HG03108 (cell line): ENCODE measurements at regions not wholly inside any gene's neighbourhood (a gene's known extent, or its start where the extent isn't known, plus 50 kb on each side); places are given as distances from the start of the nearest gene placed in this dataset.
"Not testable (repeated sequence)": the region's sequence is repeated elsewhere in the genome, so short reads cannot be mapped to it uniquely, and the experiment has no call there.

ENCODE experiments used
- ATAC-seq: cut with Tn5 transposase; IDR thresholded peaks from one replicate; pipeline ENCODE4 v1.9.1; 2021; ENCODE audit warnings: moderate library complexity; ENCODE audit not compliant: unreplicated experiment

DNA sequence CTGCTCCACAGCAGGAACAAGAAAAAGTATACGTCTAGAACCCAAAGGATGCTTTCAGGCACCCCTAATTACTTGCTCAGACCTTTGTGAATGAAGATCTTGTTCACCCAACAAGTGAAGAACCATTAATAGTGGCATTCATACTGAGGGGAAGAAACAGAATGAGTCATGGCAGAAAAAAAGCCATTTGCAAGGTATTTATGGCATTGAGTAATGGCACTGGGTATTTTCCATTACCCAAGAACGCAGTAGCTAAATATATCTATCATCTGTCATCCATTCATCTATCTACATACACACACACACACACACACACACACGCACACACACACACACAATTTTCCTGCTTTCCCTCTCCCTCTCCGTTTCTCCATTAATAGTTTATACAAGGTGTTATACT, 56.4 kb upstream of the XIRP2 start:
- ATAC-seq = no peak

DNA sequence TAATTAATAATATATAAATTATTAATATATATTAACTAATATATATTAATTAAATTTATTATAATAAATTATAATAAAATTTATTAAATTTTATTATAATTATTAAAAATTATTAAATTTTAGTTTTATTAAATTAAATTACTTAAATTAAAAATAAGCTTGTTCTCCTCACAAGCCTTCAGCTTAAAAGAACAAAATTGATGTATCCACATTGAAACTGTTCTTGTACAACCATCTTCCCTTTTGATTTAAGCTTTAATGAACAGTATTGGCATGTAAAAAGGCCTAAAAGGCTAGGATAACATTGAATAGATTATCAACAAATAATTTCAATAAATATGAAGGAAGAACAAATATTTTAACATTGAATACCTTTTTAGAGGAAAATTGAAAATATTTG, 62.4 kb upstream of the XIRP2 start:
- no peak for ATAC-seq

DNA sequence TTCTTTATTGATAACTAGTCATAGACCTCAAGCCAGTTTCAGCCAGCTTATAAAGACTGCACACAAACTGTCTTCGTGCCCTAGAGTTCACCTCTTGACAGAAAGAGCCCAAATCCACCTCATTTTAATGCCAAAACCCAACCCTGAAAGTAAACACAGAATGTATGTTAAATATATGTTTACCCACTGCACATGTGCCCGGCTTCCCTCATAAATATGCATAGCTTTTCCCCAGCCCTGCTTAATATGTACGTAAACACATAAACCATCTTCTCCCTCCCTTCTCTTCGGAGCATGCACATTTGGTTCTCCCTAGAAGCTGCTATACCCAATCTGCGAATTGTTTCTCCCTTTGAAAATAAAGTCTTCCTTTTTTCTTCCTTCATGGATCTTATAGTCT, 73.9 kb upstream of the XIRP2 start:
- ATAC-seq = no peak

DNA sequence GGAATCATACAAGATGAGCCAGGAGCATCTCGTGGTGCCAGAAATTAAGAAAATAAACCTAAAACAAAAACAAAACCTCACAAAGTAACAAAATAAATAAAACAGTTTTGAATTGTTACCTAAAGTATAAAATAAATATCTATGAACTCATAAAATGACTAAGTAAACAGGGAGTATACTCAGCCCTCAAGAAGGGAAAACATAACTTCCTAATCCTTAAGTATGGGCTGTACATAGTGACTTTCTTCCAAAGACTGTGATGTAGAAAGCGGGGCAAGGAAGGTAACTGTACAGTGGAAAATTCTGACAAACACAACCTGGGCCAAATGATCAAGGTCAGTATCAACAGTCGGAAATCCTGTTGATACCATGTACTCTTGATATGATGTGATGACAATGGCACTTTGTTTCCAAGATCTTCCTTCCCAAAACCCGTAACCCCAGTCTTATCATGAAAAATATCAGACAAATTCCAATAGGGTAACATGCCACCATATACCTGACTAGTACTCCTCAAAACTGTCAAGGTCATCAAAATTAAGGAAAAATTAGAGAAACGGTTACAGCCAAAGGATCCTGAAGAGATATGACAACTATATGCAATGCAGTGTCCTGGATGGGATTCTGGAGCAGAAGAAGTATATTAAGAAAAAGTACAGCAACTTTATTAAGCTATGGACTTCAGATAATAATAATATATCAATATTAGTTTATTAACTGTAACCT, 76.0 kb upstream of the XIRP2 start:
- no peak for ATAC-seq

DNA sequence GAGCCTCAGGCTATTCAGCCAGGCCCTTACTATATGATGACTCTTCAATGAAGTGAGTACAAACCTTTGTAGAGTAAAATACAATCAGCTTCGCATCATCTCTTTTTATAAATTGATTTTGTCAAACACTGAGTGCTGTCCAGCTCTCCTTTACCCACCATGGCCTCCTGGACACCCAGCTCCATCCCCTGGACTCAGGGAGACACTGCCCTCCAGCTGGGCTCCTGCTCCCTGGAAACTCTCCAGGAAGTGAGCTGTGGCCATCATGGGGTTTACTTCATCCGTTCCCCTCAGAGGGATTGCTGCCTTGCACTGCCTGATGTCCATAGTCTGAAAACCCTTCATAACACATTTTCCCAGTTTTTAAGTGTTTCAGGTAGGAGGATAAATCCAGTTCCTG, 82.5 kb upstream of the XIRP2 start:
- ATAC-seq = no peak

DNA sequence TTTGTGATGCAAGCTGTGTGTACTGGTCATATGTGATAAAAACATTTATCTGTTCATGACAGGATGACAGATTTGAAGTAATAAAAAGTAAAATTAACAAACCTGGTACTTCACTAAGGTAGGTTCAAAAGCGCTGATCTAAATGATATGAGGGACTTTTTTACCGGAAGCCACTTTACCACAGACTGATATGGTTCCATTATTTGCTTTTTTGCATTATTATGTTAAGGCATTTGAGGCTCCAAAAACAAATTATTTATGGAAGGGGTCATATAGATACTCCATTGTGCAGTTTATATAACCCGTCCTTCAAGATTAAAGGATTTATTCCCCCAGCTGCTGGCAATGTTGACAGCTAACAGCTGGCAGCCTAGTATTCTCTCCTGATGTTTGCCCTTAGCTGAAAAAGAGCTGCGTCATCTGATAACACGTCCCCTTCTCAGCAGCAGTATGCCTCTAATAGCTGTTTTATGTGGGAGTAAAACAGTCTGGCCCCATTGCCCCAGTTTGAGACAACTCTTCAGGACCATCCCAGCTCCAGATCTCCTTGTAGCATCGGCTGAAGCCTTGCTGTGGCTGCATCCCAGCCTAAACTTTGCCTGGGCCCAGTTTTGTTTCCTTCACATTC, 84.8 kb upstream of the XIRP2 start:
- no peak for ATAC-seq

DNA sequence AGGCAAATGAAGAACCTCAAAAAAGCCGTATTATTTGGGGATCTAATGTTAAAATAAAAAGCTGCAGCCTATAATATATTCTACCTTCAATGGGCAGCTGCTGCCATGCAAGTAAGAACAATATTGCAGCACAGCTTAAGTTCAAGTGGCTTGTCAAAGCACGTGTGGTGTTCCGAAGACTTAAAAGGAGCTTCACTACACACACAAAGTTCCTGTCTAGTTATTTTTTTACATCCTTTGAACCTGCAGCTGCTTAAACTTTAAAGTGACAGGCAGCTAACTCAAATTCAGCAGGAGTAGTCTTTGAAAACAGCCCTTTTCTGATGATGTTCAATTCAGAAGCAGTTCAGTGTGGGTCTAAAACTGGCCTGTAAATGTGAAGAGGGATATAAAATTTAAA, 85.8 kb upstream of the XIRP2 start:
- no peak for ATAC-seq

DNA sequence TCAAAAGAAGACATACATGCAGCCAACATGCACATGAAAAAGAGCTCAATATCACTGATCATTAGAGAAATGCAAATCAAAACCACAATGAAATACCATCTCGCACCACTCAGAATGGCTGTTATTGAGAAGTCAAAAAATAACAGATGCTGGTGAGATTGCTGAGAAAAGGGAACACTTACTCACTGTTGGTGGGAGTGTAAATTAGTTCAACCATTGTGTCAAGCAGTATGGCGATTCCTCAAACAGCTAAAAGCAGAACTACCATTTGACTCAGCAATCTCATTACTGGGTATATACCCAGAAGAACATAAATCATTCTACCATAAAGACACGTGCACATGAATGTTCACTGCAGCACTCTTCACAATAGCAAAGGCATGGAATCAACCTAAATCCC, 95.5 kb upstream of the XIRP2 start:
- no peak for ATAC-seq

DNA sequence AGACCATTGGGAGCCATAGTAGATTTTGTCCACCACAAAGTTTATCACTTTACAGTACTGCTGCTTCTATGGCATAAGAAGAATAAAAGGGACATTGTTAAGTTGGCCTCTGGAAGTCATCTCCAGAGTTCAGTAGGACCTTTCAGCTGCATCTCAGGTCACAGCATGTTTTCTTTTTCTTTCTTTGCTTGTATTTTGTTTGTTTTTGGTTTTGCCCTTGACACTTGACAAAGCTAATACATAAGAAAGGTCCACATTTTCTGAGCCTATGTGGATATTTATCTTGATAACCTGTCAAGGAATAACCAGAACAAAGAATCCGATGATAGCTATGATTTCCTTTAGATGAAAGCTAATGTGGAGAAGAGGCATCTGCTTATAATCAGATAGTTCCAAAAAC, 101.6 kb upstream of the XIRP2 start:
- ATAC-seq = no peak

DNA sequence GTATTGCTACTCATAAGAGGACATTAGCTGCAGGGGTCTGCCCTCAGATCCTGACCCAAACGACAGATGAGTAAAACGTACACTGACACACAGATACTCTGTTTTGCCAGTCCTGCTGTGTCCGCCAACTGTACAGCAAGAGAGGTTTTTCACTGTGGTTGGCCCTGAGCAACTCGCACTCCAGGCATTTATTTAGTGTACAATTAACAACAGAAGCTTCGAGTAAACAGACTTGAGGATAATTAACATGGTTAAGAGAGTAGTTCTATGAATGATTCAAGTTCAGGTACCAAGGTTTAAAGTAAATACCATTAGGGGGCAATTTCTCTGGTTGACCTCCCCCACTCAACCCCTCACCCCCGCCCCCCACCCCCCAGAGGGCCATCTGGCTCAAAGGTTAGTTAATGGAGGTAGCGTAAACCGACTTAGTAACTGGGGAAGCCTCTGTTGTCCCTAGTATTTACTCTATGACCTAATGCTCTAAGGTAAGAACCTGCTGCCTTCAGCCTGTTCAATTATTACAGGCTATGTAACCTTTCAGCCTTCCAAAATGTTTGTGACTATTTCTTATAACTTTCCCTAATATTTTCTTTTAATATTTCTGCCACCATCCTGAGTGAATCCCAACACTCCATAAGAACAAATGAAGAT, 103.9 kb upstream of the XIRP2 start:
- no peak for ATAC-seq

DNA sequence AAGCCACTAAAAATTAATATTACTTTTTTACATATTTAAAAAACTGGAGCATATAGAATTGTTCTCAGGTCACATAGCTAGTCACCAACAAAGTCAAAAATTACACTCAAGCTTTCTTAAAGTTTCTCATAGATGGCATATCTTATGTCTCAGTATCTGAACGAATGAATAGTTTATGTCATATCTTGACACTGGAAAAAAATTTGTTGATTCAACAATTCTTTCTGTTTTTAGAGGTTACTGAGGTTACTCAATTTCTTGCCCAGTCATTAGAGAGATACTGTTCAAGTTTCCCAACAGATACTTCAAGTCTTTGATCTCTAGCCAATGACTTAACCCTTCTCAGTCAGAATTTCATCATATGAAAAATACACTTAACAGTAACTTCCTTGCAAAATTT, 113.1 kb upstream of the XIRP2 start:
- ATAC-seq = no peak

DNA sequence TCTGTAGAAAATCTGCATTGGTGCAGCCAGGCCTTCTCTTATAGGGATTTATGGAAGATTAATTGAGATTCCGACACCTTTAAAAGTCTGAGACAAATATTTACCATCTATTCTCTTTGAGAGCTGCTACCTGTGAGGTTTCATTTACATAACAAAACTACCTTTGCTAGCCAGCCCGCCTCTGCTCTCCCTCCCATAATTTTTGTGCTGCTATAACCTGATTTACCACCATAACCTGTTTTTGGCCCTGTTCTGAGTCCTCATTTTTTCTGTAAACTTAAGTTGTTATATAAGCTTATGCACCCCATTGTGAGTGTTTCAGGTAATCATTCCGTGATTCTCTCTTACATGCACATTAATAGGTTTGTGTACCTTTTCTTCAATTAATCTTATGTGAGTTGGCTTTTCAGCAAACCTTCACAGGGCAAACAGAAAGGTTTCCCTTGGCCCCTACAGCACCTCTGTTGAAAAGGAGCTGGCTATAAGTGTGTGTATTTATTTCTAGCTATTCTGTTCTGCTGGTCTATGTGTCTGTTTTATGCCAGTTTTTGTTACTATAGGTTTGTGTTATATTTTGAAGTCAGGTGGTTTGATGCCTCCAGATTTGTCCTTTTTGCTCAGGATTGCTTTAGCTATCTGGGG, 114.9 kb upstream of the XIRP2 start:
- ATAC-seq = no peak

DNA sequence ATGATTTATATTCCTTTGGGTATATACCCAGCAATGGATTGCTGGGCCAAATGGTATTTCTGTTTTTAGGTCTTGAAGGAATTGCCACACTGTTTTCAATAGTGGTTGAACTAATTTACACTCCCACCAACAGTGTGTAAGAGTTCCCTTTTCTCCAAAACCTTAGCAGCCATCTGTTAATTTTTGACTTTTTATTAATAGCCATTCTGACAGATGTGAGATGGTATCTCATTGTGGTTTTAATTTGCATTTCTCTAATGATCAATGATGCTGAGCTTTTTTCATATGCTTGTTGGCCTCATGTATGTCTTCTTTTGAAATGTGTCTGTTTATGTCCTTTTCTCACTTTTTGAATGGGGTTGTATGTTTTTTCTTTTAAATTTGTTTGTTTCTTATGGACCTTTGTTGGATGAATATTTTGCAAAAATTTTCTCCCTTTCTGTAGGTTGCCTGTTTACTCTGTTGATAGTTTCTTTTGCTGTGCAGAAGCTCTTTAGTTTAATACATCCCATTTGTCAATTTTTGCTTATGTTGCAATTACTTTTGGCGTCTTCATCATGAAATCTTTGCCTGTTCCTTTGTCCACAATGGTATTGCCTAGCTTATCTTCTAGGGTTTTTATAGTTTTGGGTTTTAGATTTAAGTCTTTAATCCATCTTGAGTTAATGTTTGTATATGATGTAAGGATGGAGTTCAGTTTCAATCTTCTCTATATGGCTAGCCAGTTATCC, 119.7 kb upstream of the XIRP2 start:
- ATAC-seq = peak; percentile 70

DNA sequence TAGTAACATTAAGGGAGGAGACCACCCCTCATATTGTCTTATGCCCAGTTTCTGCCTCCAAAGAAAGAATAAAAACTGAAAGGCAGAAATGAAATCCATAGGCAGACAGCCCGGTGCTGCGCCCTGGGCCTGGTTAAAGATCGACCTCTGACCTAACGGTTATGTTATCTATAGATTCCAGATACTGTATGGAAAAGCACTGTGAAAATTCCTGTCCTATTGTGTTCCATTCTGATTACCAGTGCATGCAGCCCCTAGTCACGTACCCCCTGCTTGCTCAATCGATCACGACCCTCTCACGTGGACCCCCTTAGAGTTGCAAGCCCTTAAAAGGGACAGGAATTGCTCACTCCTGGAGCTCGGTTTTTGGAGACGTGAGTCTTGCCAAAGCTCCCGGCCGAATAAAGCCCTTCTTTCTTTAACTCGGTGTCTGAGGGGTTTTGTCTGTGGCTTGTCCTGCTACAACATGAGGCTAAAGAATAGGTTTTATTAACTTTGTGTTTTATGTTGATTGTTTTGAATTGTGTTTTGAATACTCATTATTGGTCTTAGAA, 121.4 kb upstream of the XIRP2 start:
- not testable (repeated sequence) for ATAC-seq

DNA sequence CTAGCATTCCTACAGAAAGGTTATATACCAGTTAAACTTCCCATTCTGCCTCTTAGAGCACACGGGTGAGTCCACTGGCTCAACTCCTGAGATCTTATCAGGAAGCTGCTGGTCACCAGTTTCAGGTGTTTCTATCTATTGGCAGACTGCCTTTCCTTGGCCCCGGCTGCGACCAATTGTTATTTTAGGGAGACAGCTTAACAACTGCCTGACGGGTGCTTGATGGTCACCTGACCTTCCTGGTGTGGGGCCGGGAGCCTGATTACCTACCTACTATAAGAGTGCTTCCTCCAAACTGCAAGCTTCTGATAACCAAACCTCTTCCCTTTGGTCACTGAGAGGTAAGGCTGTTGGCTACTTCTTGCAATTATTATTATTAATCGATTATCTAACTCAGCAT, 122.1 kb upstream of the XIRP2 start:
- ATAC-seq = no peak

DNA sequence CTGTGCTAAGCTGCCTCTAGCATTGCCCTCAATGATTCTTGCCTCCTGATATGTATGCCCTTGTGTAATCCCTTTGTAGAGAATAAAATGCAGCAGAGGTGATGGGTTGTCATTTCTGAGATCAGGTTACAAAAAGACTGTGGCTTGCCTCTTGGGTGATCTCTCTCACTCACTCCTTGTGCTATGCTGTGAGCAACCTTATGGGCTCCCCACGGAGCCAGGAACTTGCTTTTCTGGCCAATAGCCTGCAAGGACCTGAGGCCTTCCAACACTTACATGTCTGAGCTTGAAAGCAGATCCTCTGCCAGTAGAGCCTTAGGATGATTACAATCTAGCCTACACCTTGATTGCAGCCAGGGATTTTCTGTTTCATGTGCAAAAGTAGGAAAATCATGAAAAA, 123.1 kb upstream of the XIRP2 start:
- no peak for ATAC-seq

DNA sequence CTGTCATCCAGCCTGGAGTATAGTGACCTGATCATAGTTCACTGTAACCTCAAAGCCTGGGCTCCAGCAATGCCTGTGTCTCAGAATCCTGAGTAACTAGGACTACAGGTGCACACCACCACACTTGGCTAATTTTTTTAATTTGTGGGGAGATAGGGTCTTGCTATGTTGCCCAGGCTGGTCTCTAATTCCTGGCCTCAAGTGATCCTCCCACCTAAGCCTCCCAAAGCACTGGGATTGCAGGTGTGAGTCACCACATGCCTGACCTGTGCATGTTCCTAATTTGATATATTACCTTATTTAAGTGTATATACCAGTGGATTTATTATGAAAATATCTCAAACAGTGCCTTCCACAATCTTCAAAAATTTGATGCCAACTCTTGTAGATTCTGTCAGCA, 123.6 kb upstream of the XIRP2 start:
- no peak for ATAC-seq

DNA sequence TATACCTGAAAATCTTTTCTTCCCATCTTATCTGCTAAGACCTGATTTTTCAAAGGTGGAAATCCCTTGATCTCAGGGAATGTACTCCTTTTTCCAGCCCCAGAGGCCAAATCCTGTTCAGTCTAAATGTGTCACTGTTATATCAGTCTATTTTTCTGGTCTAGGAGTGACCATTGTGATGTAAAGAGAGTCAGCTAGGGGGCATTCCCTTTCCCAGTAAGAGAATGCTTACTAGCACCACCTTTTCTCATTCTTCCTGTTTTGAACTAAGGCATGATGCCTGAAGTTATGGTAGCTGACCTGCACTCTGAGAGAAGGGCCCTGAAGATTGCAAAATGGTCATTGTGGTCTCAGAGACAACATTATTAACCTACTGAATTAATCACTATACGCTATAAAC, 124.1 kb upstream of the XIRP2 start:
- no peak for ATAC-seq

DNA sequence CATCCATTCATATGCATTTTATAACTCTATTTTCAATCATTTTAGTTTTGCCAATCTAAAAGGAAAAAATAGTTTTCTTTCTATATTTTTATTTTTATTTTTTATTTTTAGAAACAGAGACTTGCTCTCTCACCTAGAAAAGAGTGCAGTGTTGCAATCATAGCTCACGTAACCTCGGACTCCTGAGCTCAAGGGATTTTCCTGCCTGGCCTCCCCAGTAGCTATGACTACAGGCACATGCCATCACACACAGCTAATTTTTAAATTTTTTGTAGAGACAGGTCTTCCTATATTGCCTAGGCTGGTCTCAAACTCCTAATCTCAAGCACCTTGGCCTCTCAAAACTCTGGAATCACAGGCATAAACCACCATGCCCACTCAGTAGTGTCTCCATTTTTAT, 125.5 kb upstream of the XIRP2 start:
- no peak for ATAC-seq

DNA sequence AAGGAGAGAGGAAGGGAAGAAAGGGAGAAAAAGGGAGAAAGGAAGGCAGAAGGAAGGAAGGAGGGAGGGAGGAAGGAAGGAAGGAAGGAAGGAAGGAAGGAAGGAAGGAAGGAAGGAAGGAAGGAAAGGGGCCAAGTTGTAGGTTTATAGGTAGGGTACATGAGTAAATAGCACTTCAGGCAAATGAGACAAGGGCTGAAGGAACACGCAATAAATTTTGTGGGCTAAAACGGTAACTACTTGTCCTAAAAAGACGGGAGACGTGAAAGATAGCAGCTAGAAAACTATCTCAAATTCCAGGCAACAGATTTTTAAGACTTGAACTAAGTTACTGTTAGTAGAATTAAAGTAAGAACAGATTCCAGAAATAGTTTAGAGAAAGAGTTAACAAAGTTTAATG, 129.3 kb upstream of the XIRP2 start:
- ATAC-seq = no peak

DNA sequence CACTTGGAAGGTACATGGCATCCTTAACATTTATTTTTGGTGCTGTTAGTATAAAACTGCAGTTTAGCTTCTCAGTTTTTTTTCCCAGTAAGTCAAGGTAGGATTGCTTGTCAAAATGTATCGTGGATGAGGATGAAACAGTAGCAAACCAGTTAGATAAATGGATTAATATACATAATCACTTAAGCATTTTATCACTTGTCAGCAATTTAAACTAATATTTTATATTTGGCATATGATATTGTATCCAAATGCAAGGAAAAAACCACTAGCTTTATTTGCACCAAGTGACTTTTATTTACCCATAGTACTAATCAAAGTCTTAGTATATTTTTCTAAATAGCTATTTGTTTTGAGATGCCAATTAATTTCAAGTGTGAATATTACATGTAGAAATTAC, 137.7 kb upstream of the XIRP2 start:
- ATAC-seq = no peak
